Erythroblast (primary cell): ENCODE measurements at regions not wholly inside any gene's neighbourhood (a gene's known extent, or its start where the extent isn't known, plus 50 kb on each side); places are given as distances from the start of the nearest gene placed in this dataset.
"Not testable (repeated sequence)": the region's sequence is repeated elsewhere in the genome, so short reads cannot be mapped to it uniquely, and the experiment has no call there.

ENCODE experiments used
- DNase-seq, 2 experiments: peaks; one replicate each; lab custom pipeline; 2025; lab: John Stamatoyannopoulos, UW
- GATA1 ChIP-seq: IDR thresholded peaks from 2 replicates; pipeline ENCODE4 v1.6.1; 2011; ENCODE audit warnings: low read depth, mild to moderate bottlenecking, control low read depth, low read length, moderate library complexity
- POLR2A ChIP-seq: IDR thresholded peaks from 2 replicates; pipeline ENCODE4 v1.6.1; 2011; ENCODE audit warnings: mild to moderate bottlenecking, low read length

DNA sequence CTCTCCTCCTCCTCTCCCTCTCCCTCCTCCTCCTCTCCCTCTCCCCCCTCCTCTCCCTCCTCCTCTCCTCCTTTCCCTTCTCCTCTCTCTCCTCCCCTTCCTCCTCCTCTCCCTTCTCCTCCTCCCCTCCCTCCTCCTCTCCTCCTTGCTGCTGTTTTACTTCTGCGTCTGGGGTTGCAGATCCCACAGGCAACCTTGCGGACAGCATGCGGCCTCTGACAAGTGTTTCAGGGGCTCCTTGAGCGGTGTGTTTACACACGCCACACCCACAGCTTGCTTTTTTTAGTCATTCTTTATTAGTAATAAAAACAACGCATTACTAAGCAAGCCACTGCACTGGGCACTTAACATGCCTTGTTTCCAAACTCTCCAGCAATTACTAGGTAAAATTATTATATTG, 81.9 kb downstream of the TFAP2C start:
- no peak for DNase-seq
- TF ChIP-seq GATA1: no peak
- no peak for TF ChIP-seq POLR2A

DNA sequence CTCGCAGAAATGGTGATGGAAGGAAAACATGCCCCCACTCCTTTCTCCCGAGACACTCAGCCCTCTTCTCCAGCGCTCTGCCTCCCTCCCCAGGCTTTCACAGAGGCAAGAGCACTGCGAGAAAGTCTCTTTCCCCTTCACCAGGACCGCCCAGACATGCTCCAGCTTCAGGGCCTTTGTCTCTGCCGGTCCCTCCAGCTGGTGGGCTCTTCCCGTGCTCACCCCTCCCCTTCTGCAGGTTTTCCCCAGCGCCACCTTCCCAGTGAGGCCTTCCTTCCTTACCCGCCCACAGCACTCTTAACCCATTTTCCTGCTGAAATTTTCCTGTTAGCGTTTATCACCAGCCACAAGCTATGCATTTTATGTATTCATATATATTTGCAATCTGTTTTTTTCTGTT, 86.2 kb downstream of the TFAP2C start:
- DNase-seq: no peak
- TF ChIP-seq POLR2A (no peak), GATA1 (no peak)

DNA sequence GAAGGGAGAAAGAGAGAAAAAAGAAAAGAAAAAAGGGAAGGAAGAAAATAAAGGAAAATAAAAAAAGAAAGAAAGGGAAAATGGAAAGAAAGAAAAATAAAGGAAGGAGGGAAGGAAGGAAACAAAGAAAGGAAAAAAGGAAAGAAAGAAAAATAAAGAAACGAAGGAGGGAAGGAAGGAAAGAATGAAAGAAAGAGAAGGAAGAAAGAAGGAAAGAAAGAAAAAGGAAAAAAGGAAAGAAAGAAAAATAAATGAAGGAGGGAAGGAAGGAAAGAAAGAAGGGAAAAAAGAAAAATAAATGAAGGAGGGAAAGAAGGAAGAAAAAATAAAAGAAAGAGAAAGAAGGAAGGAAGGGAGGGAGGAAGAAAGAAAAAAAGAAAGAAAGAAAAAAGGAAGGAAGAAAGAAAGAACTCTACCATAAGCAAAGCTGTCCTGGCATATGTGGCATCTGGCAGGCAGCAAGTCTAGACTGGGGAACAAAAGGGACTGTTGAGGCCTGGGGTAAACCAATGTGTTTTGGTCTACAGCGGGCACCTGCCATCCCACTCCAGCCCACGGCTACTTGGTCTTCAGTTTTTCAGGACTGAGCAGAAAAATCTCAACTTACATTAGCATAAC, 86.9 kb downstream of the TFAP2C start:
- no peak for DNase-seq
- no peak for TF ChIP-seq POLR2A
- TF ChIP-seq GATA1: no peak

- no peak for TF ChIP-seq GATA1
- no peak for TF ChIP-seq POLR2A
- DNase-seq: no peak
Measured at GRCh38 chr20:56716806-56717205, 87.7 kb downstream of the TFAP2C start.

- TF ChIP-seq POLR2A: no peak
- no peak for TF ChIP-seq GATA1
- no peak for DNase-seq
Measured at GRCh38 chr20:56718816-56719215, 89.7 kb downstream of the TFAP2C start.

DNA sequence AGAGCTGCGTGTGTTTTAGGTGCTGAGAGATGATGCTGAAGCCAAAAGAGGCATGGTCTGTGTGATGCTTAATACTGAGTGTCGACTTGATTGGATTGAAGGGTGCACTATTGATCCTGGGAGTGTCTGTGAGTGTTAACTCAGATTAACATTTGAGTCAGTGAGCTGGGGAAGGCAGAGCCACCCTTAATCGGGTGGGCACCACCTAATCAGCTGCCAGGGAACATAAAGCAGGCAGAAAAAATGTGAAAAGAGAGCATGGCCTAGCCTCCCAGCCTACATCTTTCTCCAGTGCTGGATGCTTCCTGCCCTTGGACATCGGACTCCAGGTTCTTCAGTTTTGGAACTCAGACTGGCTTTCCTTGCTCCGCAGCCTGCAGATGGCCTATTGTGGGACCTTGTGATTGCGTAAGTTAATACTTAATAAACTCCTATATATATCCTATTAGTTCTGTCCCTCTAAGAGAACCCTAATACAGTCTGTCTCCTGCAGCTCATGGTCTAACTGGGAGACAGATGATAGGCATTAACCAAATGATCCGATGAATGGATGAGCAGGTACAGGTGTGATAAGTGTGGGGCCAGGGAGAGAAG, 91.6 kb downstream of the TFAP2C start:
- no peak for DNase-seq
- TF ChIP-seq POLR2A (no peak), GATA1 (no peak)

- DNase-seq: no peak
Measured at GRCh38 chr20:56722042-56722441, 92.9 kb downstream of the TFAP2C start.

DNA sequence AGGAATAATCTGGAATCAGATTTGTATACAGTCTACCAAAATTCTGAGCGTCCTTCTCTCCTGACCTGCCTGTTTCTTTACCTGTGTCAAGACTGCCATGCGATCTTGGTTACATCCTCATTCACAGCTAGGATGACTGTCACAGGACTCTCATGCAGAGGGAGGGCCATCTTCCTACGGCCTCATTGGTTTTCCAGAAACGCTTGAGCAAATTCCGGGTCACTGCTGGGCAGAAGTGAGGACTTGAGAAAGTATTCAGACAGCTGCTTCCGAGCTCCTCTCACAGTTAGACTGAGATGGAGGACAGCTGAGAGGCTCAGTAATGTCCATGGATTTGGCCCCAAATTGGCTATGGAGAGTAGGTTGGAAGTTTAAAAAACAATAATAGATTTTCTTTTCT, 94.2 kb downstream of the TFAP2C start:
- DNase-seq: no peak
- no peak for TF ChIP-seq POLR2A
- TF ChIP-seq GATA1: no peak

More at GRCh38 chr20:56722042-56722441, 92.9 kb downstream of the TFAP2C start:
- TF ChIP-seq GATA1 (no peak), POLR2A (no peak)

- no peak for TF ChIP-seq POLR2A
- TF ChIP-seq GATA1: no peak
Measured at GRCh38 chr20:56724241-56724757, 95.2 kb downstream of the TFAP2C start.

DNA sequence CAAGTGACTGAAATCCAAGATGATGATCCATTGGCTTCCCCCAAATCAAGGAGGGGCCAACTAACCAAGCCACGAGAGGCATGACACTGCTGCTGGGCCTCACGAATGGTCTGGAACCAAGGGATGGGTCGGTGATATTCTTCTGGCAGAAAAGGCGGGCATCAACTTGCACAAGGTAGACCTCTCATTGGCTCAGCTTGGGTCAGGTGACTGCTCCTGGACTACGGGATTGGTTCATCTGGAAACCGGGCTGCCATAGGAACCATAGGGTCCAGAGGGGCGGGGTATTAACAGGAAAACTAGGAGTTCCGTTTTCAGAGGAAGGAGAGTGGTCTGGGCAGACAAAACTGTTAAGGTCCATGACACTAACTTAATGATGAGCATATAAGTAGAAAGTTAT, 100.9 kb downstream of the TFAP2C start:
- peak in 1 of 2 experiments; percentile 3 for DNase-seq
- TF ChIP-seq GATA1: no peak

More at GRCh38 chr20:56724241-56724757, 95.2 kb downstream of the TFAP2C start:
- no peak for DNase-seq

DNA sequence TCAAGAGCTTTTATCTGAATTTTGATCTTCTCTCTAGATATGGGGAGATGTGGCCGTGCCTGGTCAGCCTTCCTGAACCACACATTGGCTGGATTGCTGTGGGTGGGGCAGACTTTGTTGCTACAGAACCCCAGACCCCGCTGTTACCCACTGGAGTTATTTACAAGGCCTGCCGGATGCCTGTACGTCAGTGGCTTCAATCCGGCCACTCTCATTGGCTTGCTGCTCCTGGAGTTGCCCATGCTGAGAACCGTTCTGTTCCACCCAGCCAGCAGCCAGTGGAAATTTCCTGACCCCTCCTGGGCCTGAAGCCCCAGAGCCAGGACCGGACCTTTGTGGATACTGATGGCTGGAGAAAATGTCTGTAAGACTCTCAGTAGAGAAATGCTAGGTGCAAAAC, 101.9 kb downstream of the TFAP2C start:
- no peak for TF ChIP-seq GATA1
- TF ChIP-seq POLR2A: no peak
- DNase-seq: no peak

GRCh38 chr20:56731476-56731875, 102.4 kb downstream of the TFAP2C start:
- no peak for DNase-seq
- no peak for TF ChIP-seq POLR2A

DNA sequence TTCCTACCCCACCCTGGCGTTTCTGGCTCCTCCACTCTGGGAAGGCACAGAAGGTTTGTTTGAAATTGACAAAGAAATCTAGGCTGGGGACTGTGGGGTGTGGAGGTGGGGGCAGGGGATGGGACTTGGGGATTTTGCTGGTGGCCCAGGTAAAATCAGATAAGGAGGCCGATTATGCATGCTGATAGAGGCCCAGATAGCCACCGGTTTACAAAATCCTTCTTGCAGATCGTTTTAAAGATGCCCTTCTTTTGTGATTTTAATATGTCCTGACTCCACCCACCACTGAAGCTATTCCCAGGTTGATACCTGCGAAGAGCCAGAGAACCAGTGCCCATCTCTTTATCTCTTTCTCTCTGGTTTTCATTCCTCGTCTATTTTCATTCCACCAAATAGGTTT, 104.9 kb downstream of the TFAP2C start:
- TF ChIP-seq POLR2A: no peak
- TF ChIP-seq GATA1: no peak
- DNase-seq: no peak

- no peak for TF ChIP-seq GATA1
- DNase-seq: no peak
Measured at GRCh38 chr20:56735084-56735642, 106.1 kb downstream of the TFAP2C start.

GRCh38 chr20:56736285-56736857, 107.3 kb downstream of the TFAP2C start:
- no peak for DNase-seq
- TF ChIP-seq GATA1 (no peak), POLR2A (no peak)

GRCh38 chr20:56744325-56744821, 115.3 kb downstream of the TFAP2C start:
- DNase-seq: not testable (repeated sequence)
